ENCODE measurements at regions not wholly inside any gene's neighbourhood (a gene's known extent, or its start where the extent isn't known, plus 50 kb on each side); places are given as distances from the start of the nearest gene placed in this dataset.

- no peaks in the 10 kb centered on the region for H3K4me1 ChIP-seq (ENCODE audit: control insufficient read depth in 2 of 3, insufficient read depth in 2 of 3, low read depth in 1 of 3, low read length in 3 of 3)
- no peaks in the 10 kb centered on the region for H3K36me3 ChIP-seq (ENCODE audit: control insufficient read depth in 2 of 3, insufficient read depth in 3 of 3, low read length in 3 of 3)
- no peaks in the 10 kb centered on the region for H3K9me3 ChIP-seq (ENCODE audit: control insufficient read depth in 2 of 3, insufficient read depth in 1 of 3, low read length in 3 of 3)
- no peak overlapping the region for H3K27ac ChIP-seq (ENCODE audit: low read depth in 2 of 2, low read length in 2 of 2)
- TF ChIP-seq CTCF (IDR thresholded peaks at IDR 0.05; ENCODE audit: borderline replicate concordance, extremely low read depth, insufficient read depth) = no peak
- no peak for FAIRE-seq
- no peak overlapping the region for H3K9ac ChIP-seq (ENCODE audit: low read length in 3 of 3)
- no peak overlapping the region for H3K4me3 ChIP-seq (ENCODE audit: low read length in 3 of 3)
- no peaks in the 10 kb centered on the region for H3K27me3 ChIP-seq (ENCODE audit: control insufficient read depth, insufficient read depth, low read length)
- no peak for DNase-seq
- intact Hi-C loops (cut with DNase I) = no loop called here
Observed at GRCh38 chr10:8183241-8183704, 128.8 kb downstream of the GATA3 start.

- Histone ChIP-seq H3K4me1 (ENCODE audit: control insufficient read depth in 2 of 3, insufficient read depth in 2 of 3, low read depth in 1 of 3, low read length in 3 of 3) (no peaks in the 10 kb centered on the region), H3K27me3 (ENCODE audit: control insufficient read depth, insufficient read depth, low read length) (no peaks in the 10 kb centered on the region), H3K36me3 (ENCODE audit: control insufficient read depth in 2 of 3, insufficient read depth in 3 of 3, low read length in 3 of 3) (no peaks in the 10 kb centered on the region), H3K9me3 (ENCODE audit: control insufficient read depth in 2 of 3, insufficient read depth in 1 of 3, low read length in 3 of 3) (no peaks in the 10 kb centered on the region), H3K27ac (ENCODE audit: low read depth in 2 of 2, low read length in 2 of 2) (no peak overlapping the region), H3K9ac (ENCODE audit: low read length in 3 of 3) (no peak overlapping the region), H3K4me3 (ENCODE audit: low read length in 3 of 3) (no peak overlapping the region)
- intact Hi-C loops (cut with DNase I) = no loop called here
- DNase-seq = no peak
- FAIRE-seq = no peak
- TF ChIP-seq CTCF (IDR thresholded peaks at IDR 0.05; ENCODE audit: borderline replicate concordance, extremely low read depth, insufficient read depth) = no peak
Observed at GRCh38 chr10:8187171-8187666, 132.7 kb downstream of the GATA3 start.

- DNase-seq (no peak), FAIRE-seq (no peak)
- Histone ChIP-seq H3K27ac (ENCODE audit: low read depth in 2 of 2, low read length in 2 of 2) (no peak overlapping the region), H3K9me3 (ENCODE audit: control insufficient read depth in 2 of 3, insufficient read depth in 1 of 3, low read length in 3 of 3) (no peaks in the 10 kb centered on the region), H3K9ac (ENCODE audit: low read length in 3 of 3) (no peak overlapping the region), H3K27me3 (ENCODE audit: control insufficient read depth, insufficient read depth, low read length) (no peaks in the 10 kb centered on the region), H3K36me3 (ENCODE audit: control insufficient read depth in 2 of 3, insufficient read depth in 3 of 3, low read length in 3 of 3) (no peaks in the 10 kb centered on the region), H3K4me3 (ENCODE audit: low read length in 3 of 3) (no peak overlapping the region), H3K4me1 (ENCODE audit: control insufficient read depth in 2 of 3, insufficient read depth in 2 of 3, low read depth in 1 of 3, low read length in 3 of 3) (no peaks in the 10 kb centered on the region)
- intact Hi-C loops (cut with DNase I) = no loop called here
- TF ChIP-seq CTCF (IDR thresholded peaks at IDR 0.05; ENCODE audit: borderline replicate concordance, extremely low read depth, insufficient read depth) = no peak
Observed at GRCh38 chr10:8189458-8189857, 135.0 kb downstream of the GATA3 start.

GRCh38 chr10:8192301-8192700 is 137.8 kb downstream of the GATA3 start:
- DNase-seq (no peak), FAIRE-seq (no peak)
- no peaks in the 10 kb centered on the region for H3K27me3 ChIP-seq (ENCODE audit: control insufficient read depth, insufficient read depth, low read length)
- no peak overlapping the region for H3K9ac ChIP-seq (ENCODE audit: low read length in 3 of 3)
- no peak overlapping the region for H3K4me3 ChIP-seq (ENCODE audit: low read length in 3 of 3)
- intact Hi-C loops (cut with DNase I) = no loop called here
- no peak for TF ChIP-seq CTCF (IDR thresholded peaks at IDR 0.05; ENCODE audit: borderline replicate concordance, extremely low read depth, insufficient read depth)
- no peak overlapping the region for H3K27ac ChIP-seq (ENCODE audit: low read depth in 2 of 2, low read length in 2 of 2)
- no peaks in the 10 kb centered on the region for H3K4me1 ChIP-seq (ENCODE audit: control insufficient read depth in 2 of 3, insufficient read depth in 2 of 3, low read depth in 1 of 3, low read length in 3 of 3)
- no peaks in the 10 kb centered on the region for H3K9me3 ChIP-seq (ENCODE audit: control insufficient read depth in 2 of 3, insufficient read depth in 1 of 3, low read length in 3 of 3)
- no peaks in the 10 kb centered on the region for H3K36me3 ChIP-seq (ENCODE audit: control insufficient read depth in 2 of 3, insufficient read depth in 3 of 3, low read length in 3 of 3)

Data from kidney (tissue), 13 donors.